ENCODE measurements at regions not wholly inside any gene's neighbourhood (a gene's known extent, or its start where the extent isn't known, plus 50 kb on each side); places are given as distances from the start of the nearest gene placed in this dataset.

- DNase-seq = peak; percentile 74
Observed at GRCh38 chr6:14804001-14804784, 441.7 kb upstream of the JARID2 start.

GRCh38 chr6:14804785-14805210 is 441.1 kb upstream of the JARID2 start:
- DNase-seq = peak; percentile 86

DNA sequence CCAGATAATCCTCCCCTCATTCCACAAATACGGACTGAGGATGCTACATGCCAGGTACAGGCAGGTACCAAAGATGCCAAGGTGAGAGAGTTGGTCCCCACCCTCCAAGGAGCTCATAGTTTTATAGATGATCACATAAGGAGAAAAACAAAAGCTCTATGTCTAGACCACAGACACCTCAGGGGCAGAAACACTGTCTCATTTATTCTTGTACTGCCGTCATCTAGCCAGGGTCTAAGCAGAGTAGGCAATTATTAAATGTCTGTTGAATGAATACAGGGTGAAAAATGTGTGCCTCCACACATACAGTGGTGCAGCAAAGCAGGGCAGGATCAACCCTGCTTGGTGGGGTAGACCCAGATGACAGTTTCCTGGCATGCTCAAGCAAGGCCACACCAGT is 439.8 kb upstream of the JARID2 start:
- no peak for DNase-seq

GRCh38 chr6:14807130-14807529 is 438.7 kb upstream of the JARID2 start:
- DNase-seq = no peak

- DNase-seq = no peak
Observed at GRCh38 chr6:14807971-14808370, 437.9 kb upstream of the JARID2 start.

GRCh38 chr6:14810021-14810420 is 435.8 kb upstream of the JARID2 start:
- DNase-seq = no peak

DNA sequence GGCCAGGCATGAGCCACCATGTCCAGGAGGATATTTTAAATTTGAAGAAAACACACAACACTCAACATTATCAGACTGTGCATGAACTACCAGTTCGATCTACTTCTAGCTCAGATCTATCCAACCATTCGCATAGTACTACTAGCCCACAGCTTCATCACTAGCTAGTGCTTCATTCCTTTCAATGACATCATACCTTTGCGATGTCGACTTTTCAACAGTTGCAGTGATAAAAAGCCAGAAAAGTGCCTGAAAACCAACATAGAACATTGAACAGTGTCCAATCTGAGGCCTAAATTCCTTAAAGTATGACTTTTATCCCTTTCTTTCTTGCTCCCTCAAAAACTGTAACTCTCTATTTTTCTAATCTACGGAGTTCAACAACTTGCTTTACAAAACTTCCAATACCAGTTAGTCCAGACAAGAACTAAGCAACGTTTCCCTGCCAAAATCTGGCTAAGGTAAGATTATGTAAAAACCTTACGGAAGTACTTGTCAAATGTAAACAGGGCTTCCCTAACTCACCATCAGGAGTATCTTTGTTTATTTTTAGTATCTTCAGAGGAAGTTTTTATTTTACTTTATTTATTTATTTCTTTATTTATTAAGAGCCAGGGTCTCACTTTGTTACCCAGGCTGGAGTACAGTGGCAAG is 434.0 kb upstream of the JARID2 start:
- DNase-seq = peak; percentile 77

DNA sequence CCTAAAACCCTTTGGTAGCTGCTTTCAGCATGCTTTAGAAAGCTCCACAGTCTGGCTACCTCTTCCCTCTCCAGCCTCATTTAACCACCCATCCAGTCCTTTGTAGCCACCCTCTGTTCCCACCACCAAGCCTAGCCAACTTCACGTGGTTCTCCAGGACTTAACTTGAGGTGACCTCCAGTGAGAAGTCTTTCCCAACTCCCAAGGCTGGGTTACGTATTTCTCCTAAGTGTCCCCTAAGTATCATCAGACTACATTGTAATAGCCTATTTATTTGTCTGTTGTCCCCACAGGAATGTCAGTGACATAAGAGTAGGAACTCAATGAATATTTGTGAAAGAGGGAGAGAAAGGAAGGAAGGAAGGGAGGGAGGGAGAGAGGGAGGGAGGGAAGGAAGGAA is 431.9 kb upstream of the JARID2 start:
- DNase-seq = no peak

- no peak for DNase-seq
Observed at GRCh38 chr6:14816116-14816859, 429.6 kb upstream of the JARID2 start.

- DNase-seq = no peak
Observed at GRCh38 chr6:14817074-14817473, 428.8 kb upstream of the JARID2 start.

DNA sequence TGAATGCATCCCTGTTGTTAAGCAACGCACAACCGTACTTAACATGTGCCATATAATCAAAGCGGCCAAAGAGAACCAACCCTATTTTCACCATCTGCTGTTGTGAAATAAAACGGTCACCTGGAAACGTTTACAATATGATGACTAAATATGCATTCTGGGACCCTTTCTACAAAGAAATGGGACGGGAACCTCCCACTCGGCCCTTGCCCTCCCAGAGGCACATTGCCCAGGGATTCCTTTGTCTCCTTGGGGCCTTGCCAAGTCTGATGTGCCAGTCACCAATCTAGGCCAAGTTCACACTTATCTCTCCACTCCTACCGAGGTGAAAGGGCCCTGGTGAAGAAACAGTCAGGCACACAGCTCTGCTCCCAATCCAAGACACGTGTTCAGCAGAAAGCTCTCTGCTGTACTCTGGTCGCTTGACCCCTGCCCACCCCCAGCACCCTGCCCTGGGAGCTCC is 427.4 kb upstream of the JARID2 start:
- DNase-seq = peak; percentile 32

GRCh38 chr6:14819001-14819400 is 426.9 kb upstream of the JARID2 start:
- peak; percentile 13 for DNase-seq

GRCh38 chr6:14819840-14820420 is 425.9 kb upstream of the JARID2 start:
- no peak for DNase-seq

DNA sequence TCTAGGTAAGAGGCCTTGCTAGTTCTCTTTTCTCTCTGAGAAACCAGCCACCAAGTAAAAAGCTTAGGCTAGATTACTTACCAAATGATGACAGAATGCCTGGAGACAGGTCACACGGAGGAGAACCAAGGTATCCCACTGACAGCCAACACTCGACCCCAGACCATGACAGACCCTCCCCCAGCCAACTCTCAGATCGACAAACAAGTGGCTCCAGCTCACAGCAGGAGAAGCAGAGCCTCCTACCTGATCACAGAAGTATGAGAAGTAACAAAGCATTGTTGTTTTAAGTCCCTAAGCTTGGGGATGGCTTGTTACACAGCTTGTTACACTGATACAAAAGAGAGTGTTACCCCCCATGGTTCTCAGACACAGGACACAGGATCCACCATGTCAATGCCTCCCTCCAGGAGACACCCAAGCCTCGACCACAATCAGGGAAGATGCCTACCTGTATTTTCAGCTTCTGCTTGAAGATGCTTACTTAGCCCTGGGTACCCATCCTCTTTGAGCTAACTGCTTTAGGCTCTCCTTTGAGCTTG is 423.8 kb upstream of the JARID2 start:
- no peak for DNase-seq

DNA sequence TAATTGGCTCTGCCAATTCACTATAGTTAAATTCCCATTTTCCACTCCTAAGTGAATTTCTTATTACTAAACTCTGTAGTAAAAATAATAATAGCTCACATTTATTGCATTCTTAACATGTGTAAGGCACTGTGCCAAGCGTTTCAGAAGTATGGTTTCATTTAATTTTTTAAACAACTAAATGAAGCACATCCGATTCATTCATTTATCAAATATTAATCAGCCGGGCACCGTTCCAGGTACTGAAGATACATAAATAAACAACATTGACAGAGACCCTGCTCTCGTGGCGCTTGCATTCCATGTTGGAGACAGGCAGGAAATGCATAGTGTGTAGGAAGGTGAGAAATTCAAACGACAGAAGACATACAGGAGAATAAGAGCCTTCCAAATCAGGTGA is 423.2 kb upstream of the JARID2 start:
- DNase-seq = peak; percentile 70

GRCh38 chr6:14824060-14824459 is 421.8 kb upstream of the JARID2 start:
- no peak for DNase-seq

- DNase-seq = no peak
Observed at GRCh38 chr6:14824484-14825275, 421.2 kb upstream of the JARID2 start.

GRCh38 chr6:14826456-14826855 is 419.4 kb upstream of the JARID2 start:
- DNase-seq = no peak

GRCh38 chr6:14827354-14827753 is 418.5 kb upstream of the JARID2 start:
- no peak for DNase-seq

- DNase-seq = no peak
Observed at GRCh38 chr6:14828201-14828611, 417.7 kb upstream of the JARID2 start.

- DNase-seq = no peak
Observed at GRCh38 chr6:14831070-14831469, 414.8 kb upstream of the JARID2 start.

- no peak for DNase-seq
Observed at GRCh38 chr6:14831937-14832336, 413.9 kb upstream of the JARID2 start.

Measured in EL (cell line).